ENCODE measurements at regions not wholly inside any gene's neighbourhood (a gene's known extent, or its start where the extent isn't known, plus 50 kb on each side); places are given as distances from the start of the nearest gene placed in this dataset.

- TF ChIP-seq RERE (CRISPR knock-in tag; IDR thresholded peaks at IDR 0.05; ENCODE audit: low read depth) (no peak), HMG20A (CRISPR knock-in tag; IDR thresholded peaks at IDR 0.05; ENCODE audit: borderline replicate concordance) (no peak), ELF3 (CRISPR knock-in tag; IDR thresholded peaks at IDR 0.05) (peak; percentile 64), NKX3-1 (CRISPR knock-in tag; IDR thresholded peaks at IDR 0.05) (no peak), SMAD3 (CRISPR knock-in tag; IDR thresholded peaks at IDR 0.05) (peak; percentile 33; the same call in 1 of the 2 replicates), MAFK (conservative IDR thresholded peaks at IDR 0.05 in 1 of 2, IDR thresholded peaks at IDR 0.05 in 1 of 2; ENCODE audit: low read length in 2 of 2) (no peak), ZNF841 (CRISPR knock-in tag; IDR thresholded peaks at IDR 0.05; ENCODE audit: borderline replicate concordance) (no peak), RARG (CRISPR knock-in tag; IDR thresholded peaks at IDR 0.05; ENCODE audit: low read depth) (no peak), NFE2L1 (CRISPR knock-in tag; IDR thresholded peaks at IDR 0.05; ENCODE audit: borderline replicate concordance) (no peak), PITX1 (CRISPR knock-in tag; IDR thresholded peaks at IDR 0.05) (no peak), ZNF652 (CRISPR knock-in tag; IDR thresholded peaks at IDR 0.05; ENCODE audit: borderline replicate concordance, low read depth) (no peak), MIER2 (CRISPR knock-in tag; IDR thresholded peaks at IDR 0.05) (peak; percentile 34; the same call in 1 of the 2 replicates), SAP130 (CRISPR knock-in tag; IDR thresholded peaks at IDR 0.05; ENCODE audit: low read depth) (peak; percentile 68), FOXK2 (IDR thresholded peaks at IDR 0.05) (no peak), ZNF713 (CRISPR knock-in tag; IDR thresholded peaks at IDR 0.05) (peak; percentile 90; the same call in 1 of the 2 replicates), ZNF414 (CRISPR knock-in tag; IDR thresholded peaks at IDR 0.05) (peak; percentile 74; the same call in 1 of the 2 replicates), DRAP1 (CRISPR knock-in tag; IDR thresholded peaks at IDR 0.05) (peak; percentile 98)
- TF ChIP-seq, protein P1, sequence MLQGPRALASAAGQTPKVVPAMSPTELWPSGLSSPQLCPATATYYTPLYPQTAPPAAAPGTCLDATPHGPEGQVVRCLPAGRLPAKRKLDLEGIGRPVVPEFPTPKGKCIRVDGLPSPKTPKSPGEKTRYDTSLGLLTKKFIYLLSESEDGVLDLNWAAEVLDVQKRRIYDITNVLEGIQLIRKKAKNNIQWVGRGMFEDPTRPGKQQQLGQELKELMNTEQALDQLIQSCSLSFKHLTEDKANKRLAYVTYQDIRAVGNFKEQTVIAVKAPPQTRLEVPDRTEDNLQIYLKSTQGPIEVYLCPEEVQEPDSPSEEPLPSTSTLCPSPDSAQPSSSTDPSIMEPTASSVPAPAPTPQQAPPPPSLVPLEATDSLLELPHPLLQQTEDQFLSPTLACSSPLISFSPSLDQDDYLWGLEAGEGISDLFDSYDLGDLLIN (CRISPR knock-in tag; IDR thresholded peaks at IDR 0.05; ENCODE audit: borderline replicate concordance): no peak; the same call in 1 of the 2 replicates
- TF ChIP-seq, protein P2, sequence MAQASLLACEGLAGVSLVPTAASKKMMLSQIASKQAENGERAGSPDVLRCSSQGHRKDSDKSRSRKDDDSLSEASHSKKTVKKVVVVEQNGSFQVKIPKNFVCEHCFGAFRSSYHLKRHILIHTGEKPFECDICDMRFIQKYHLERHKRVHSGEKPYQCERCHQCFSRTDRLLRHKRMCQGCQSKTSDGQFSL (CRISPR knock-in tag; IDR thresholded peaks at IDR 0.05): no peak
- TF ChIP-seq, protein P3, sequence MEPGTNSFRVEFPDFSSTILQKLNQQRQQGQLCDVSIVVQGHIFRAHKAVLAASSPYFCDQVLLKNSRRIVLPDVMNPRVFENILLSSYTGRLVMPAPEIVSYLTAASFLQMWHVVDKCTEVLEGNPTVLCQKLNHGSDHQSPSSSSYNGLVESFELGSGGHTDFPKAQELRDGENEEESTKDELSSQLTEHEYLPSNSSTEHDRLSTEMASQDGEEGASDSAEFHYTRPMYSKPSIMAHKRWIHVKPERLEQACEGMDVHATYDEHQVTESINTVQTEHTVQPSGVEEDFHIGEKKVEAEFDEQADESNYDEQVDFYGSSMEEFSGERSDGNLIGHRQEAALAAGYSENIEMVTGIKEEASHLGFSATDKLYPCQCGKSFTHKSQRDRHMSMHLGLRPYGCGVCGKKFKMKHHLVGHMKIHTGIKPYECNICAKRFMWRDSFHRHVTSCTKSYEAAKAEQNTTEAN (CRISPR knock-in tag; conservative IDR thresholded peaks at IDR 0.05): no peak
These were observed 117.4 kb upstream of the COPS8 start (continued) for GRCh38 chr2:236968101-236968879.

Data from HepG2 (cell line).